HG02973 (cell line): ENCODE measurements at regions not wholly inside any gene's neighbourhood (a gene's known extent, or its start where the extent isn't known, plus 50 kb on each side); places are given as distances from the start of the nearest gene placed in this dataset.
"Not testable (repeated sequence)": the region's sequence is repeated elsewhere in the genome, so short reads cannot be mapped to it uniquely, and the experiment has no call there.

Experiments used
- ATAC-seq: cut with Tn5 transposase; IDR thresholded peaks from one replicate; pipeline ENCODE4 v1.9.1; 2021; ENCODE audit warnings: moderate library complexity; ENCODE audit not compliant: unreplicated experiment

GRCh38 chr4:155025762-155026457 lies 182.5 kb upstream of the NPY2R start:
- peak; percentile 72 for ATAC-seq

GRCh38 chr4:155026715-155027114 lies 181.7 kb upstream of the NPY2R start:
- no peak for ATAC-seq

GRCh38 chr4:155032521-155033229 lies 175.8 kb upstream of the NPY2R start:
- ATAC-seq, result peak; percentile 37

- no peak for ATAC-seq
These were observed 174.8 kb upstream of the NPY2R start for GRCh38 chr4:155033604-155034003.

GRCh38 chr4:155037031-155037430 lies 171.4 kb upstream of the NPY2R start:
- ATAC-seq, result no peak

- ATAC-seq, result no peak
These were observed 170.0 kb upstream of the NPY2R start for GRCh38 chr4:155038459-155038858.

GRCh38 chr4:155039162-155039561 lies 169.3 kb upstream of the NPY2R start:
- ATAC-seq, result no peak

- no peak for ATAC-seq
These were observed 168.4 kb upstream of the NPY2R start for GRCh38 chr4:155040031-155040430.

GRCh38 chr4:155042014-155042413 lies 166.4 kb upstream of the NPY2R start:
- no peak for ATAC-seq

- ATAC-seq, result not testable (repeated sequence)
These were observed 164.2 kb upstream of the NPY2R start for GRCh38 chr4:155044251-155044650.

- ATAC-seq, result no peak
These were observed 160.7 kb upstream of the NPY2R start for GRCh38 chr4:155047755-155048154.

GRCh38 chr4:155054042-155054441 lies 154.4 kb upstream of the NPY2R start:
- not testable (repeated sequence) for ATAC-seq

- ATAC-seq, result no peak
These were observed 148.0 kb upstream of the NPY2R start for GRCh38 chr4:155060419-155060818.

GRCh38 chr4:155060873-155061272 lies 147.6 kb upstream of the NPY2R start:
- ATAC-seq, result no peak

GRCh38 chr4:155062948-155063347 lies 145.5 kb upstream of the NPY2R start:
- ATAC-seq, result no peak

- not testable (repeated sequence) for ATAC-seq
These were observed 143.5 kb upstream of the NPY2R start for GRCh38 chr4:155064934-155065333.

GRCh38 chr4:155066871-155067270 lies 141.6 kb upstream of the NPY2R start:
- no peak for ATAC-seq

GRCh38 chr4:155071962-155072361 lies 136.5 kb upstream of the NPY2R start:
- no peak for ATAC-seq

GRCh38 chr4:155072417-155072816 lies 136.0 kb upstream of the NPY2R start:
- no peak for ATAC-seq

- ATAC-seq, result no peak
These were observed 134.6 kb upstream of the NPY2R start for GRCh38 chr4:155073852-155074251.

- no peak for ATAC-seq
These were observed 132.1 kb upstream of the NPY2R start for GRCh38 chr4:155076256-155076785.
